HG03520 (cell line): ENCODE measurements at regions not wholly inside any gene's neighbourhood (a gene's known extent, or its start where the extent isn't known, plus 50 kb on each side); places are given as distances from the start of the nearest gene placed in this dataset.

Source experiments
- ATAC-seq: cut with Tn5 transposase; IDR thresholded peaks from one replicate; pipeline ENCODE4 v1.9.1; 2021; ENCODE audit warnings: mild to moderate bottlenecking, moderate library complexity; ENCODE audit not compliant: unreplicated experiment

DNA sequence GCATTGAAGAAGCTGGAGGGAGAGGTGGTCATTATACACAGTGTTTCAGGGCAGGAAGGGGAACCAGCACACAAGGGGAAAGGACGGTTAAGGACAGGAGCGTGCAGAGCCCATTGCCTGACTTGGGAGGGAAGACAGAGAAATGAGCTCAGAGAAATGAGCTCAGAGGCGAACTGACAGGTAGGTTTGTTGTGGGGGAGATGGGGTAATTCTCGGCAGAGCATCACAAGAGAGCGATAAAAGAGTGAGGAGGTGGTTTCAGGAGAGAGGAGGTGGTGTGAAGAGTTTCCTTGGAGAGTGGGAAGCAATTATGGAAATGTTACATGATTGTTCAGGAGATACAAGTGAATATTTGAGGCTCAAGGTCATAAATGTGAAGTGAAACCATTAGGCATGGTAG, 61.0 kb downstream of the MRGPRX1 start:
- ATAC-seq = no peak

- no peak for ATAC-seq
Measured at GRCh38 chr11:18865951-18866350, 73.3 kb downstream of the MRGPRX1 start.

GRCh38 chr11:18865261-18865660, 73.7 kb upstream of the PTPN5 start:
- ATAC-seq = no peak

DNA sequence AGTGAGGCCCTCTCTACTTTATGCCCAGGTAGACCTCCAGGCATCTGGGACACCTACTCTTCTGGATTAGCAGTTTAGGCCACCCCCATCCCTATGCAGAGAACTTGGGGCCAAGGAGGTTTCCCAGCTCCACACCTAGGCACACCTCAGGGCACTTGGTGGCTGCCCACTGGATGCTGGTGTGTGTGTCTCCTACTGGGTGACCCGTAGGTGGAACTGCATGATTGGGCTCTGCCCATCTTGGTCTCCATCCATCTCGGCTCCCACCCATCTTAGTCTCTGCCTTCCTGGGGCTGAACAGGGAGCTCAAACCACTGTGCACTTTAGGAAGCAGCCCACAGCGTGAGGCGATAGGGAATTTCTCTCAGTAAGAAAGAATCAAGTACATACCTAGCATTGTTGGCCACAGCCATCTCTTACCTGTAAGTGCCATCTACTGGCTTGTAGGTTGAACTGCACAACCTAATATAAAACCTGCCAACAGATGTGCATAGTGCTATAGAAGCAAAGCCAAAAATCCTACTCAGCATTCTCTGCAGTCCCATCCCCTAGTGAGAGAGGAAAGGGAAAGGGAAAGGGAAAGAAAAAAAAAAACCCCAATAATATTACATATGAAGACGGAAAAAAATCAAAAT, 61.6 kb upstream of the PTPN5 start:
- no peak for ATAC-seq

DNA sequence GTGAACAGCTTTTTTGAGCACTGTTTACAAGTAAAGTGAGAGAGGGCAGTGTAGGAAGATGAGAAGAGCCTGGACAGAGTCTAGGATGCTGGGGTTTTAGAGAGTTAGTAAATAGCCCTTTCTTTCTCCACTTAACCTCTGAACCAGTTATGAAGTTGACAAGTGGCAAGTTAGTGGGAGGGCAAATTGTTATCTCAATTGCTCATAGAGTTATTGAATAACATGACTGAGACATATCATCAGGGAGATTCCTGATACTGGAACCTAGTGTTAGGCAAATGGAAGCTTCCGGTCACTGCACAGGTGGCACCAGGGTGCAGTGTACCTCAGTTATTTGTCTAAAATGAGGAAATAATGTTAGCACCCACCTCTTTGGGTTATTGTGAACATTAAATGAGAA, 57.8 kb upstream of the PTPN5 start:
- no peak for ATAC-seq

GRCh38 chr11:18844753-18845367, 53.3 kb upstream of the PTPN5 start:
- peak; percentile 85 for ATAC-seq
